T-helper 2 cell treated with Interferon-gamma antibody and Interleukin-4, amounts not matched to agents 5 μg/mL and 100 μg/mL, for 36 hours (primary cell): ENCODE measurements at regions not wholly inside any gene's neighbourhood (a gene's known extent, or its start where the extent isn't known, plus 50 kb on each side); places are given as distances from the start of the nearest gene placed in this dataset.

Source experiments
- DNase-seq: peaks from one replicate; pipeline ENCODE4 v3.0.0; 2021; ENCODE audit warnings: low spot score
- H3K27ac Mint-ChIP-seq: one replicate; pipeline ENCODE4 v1.8.0; 2021; ENCODE audit warnings: mild to moderate bottlenecking, mixed read lengths
- H3K27me3 Mint-ChIP-seq: one replicate; pipeline ENCODE4 v1.8.0; 2021; ENCODE audit warnings: low read depth, mixed read lengths
- H3K36me3 Mint-ChIP-seq: one replicate; pipeline ENCODE4 v1.8.0; 2021; ENCODE audit warnings: low read depth, mixed read lengths
- H3K4me1 Mint-ChIP-seq: one replicate; pipeline ENCODE4 v1.8.0; 2021; ENCODE audit warnings: low read depth, mixed read lengths
- H3K4me3 Mint-ChIP-seq: one replicate; pipeline ENCODE4 v1.8.0; 2022; ENCODE audit warnings: mild to moderate bottlenecking, moderate library complexity, mixed read lengths
- H3K9me3 Mint-ChIP-seq: one replicate; pipeline ENCODE4 v1.8.0; 2021; ENCODE audit warnings: mixed read lengths

GRCh38 chr21:15319727-15320126 is 254.9 kb upstream of the NRIP1 start:
- no peaks in the 10 kb centered on the region for H3K36me3 Mint-ChIP-seq
- H3K4me1 Mint-ChIP-seq = no peaks in the 10 kb centered on the region
- no peak overlapping the region for H3K27ac Mint-ChIP-seq
- no peak overlapping the region for H3K4me3 Mint-ChIP-seq
- no peaks in the 10 kb centered on the region for H3K27me3 Mint-ChIP-seq
- no peaks in the 10 kb centered on the region for H3K9me3 Mint-ChIP-seq
- no peak for DNase-seq

GRCh38 chr21:15324542-15324941 is 259.7 kb upstream of the NRIP1 start:
- H3K36me3 Mint-ChIP-seq = no peaks in the 10 kb centered on the region
- no peak for DNase-seq
- H3K27me3 Mint-ChIP-seq = no peaks in the 10 kb centered on the region
- H3K4me1 Mint-ChIP-seq = no peaks in the 10 kb centered on the region
- H3K4me3 Mint-ChIP-seq = no peak overlapping the region
- no peak overlapping the region for H3K27ac Mint-ChIP-seq
- H3K9me3 Mint-ChIP-seq = no peaks in the 10 kb centered on the region

GRCh38 chr21:15326032-15326867 is 261.4 kb upstream of the NRIP1 start:
- Mint-ChIP-seq H3K27me3 (no peaks in the 10 kb centered on the region), H3K27ac (no peak overlapping the region), H3K4me1 (no peaks in the 10 kb centered on the region), H3K4me3 (no peak overlapping the region), H3K36me3 (no peaks in the 10 kb centered on the region), H3K9me3 (no peaks in the 10 kb centered on the region)
- no peak for DNase-seq

GRCh38 chr21:15327637-15328265 is 263.0 kb upstream of the NRIP1 start:
- Mint-ChIP-seq H3K4me3 (no peak overlapping the region), H3K36me3 (no peaks in the 10 kb centered on the region), H3K4me1 (no peaks in the 10 kb centered on the region), H3K27ac (no peak overlapping the region), H3K27me3 (no peaks in the 10 kb centered on the region), H3K9me3 (no peaks in the 10 kb centered on the region)
- DNase-seq = no peak

GRCh38 chr21:15329191-15329590 is 264.4 kb upstream of the NRIP1 start:
- no peaks in the 10 kb centered on the region for H3K36me3 Mint-ChIP-seq
- H3K4me1 Mint-ChIP-seq = no peaks in the 10 kb centered on the region
- no peak for DNase-seq
- H3K27me3 Mint-ChIP-seq = no peaks in the 10 kb centered on the region
- H3K27ac Mint-ChIP-seq = no peak overlapping the region
- no peaks in the 10 kb centered on the region for H3K9me3 Mint-ChIP-seq
- no peak overlapping the region for H3K4me3 Mint-ChIP-seq

- no peaks in the 10 kb centered on the region for H3K9me3 Mint-ChIP-seq
- H3K4me3 Mint-ChIP-seq = no peak overlapping the region
- no peak for DNase-seq
- no peaks in the 10 kb centered on the region for H3K36me3 Mint-ChIP-seq
- H3K4me1 Mint-ChIP-seq = no peaks in the 10 kb centered on the region
- H3K27me3 Mint-ChIP-seq = no peaks in the 10 kb centered on the region
- no peak overlapping the region for H3K27ac Mint-ChIP-seq
These were observed 266.1 kb upstream of the NRIP1 start for GRCh38 chr21:15330872-15331271.

GRCh38 chr21:15332572-15332971 is 267.8 kb upstream of the NRIP1 start:
- H3K9me3 Mint-ChIP-seq = no peaks in the 10 kb centered on the region
- H3K4me3 Mint-ChIP-seq = no peak overlapping the region
- H3K27me3 Mint-ChIP-seq = no peaks in the 10 kb centered on the region

GRCh38 chr21:15333136-15333710 is 268.4 kb upstream of the NRIP1 start:
- no peak overlapping the region for H3K27ac Mint-ChIP-seq
- H3K9me3 Mint-ChIP-seq = no peaks in the 10 kb centered on the region
- no peaks in the 10 kb centered on the region for H3K27me3 Mint-ChIP-seq
- no peaks in the 10 kb centered on the region for H3K36me3 Mint-ChIP-seq
- no peaks in the 10 kb centered on the region for H3K4me1 Mint-ChIP-seq
- no peak for DNase-seq
- H3K4me3 Mint-ChIP-seq = no peak overlapping the region

More at GRCh38 chr21:15332572-15332971, 267.8 kb upstream of the NRIP1 start:
- Mint-ChIP-seq H3K36me3 (no peaks in the 10 kb centered on the region), H3K27ac (no peak overlapping the region), H3K4me1 (no peaks in the 10 kb centered on the region)
- no peak for DNase-seq

- Mint-ChIP-seq H3K9me3 (no peaks in the 10 kb centered on the region), H3K36me3 (no peaks in the 10 kb centered on the region), H3K4me3 (no peak overlapping the region), H3K27me3 (no peaks in the 10 kb centered on the region), H3K27ac (no peak overlapping the region), H3K4me1 (no peaks in the 10 kb centered on the region)
- DNase-seq = no peak
These were observed 269.2 kb upstream of the NRIP1 start for GRCh38 chr21:15333951-15334350.

GRCh38 chr21:15343066-15343465 is 278.3 kb upstream of the NRIP1 start:
- Mint-ChIP-seq H3K4me1 (no peaks in the 10 kb centered on the region), H3K27ac (no peak overlapping the region), H3K4me3 (no peak overlapping the region), H3K36me3 (no peaks in the 10 kb centered on the region), H3K9me3 (no peaks in the 10 kb centered on the region), H3K27me3 (no peaks in the 10 kb centered on the region)
- no peak for DNase-seq

- Mint-ChIP-seq H3K27me3 (no peaks in the 10 kb centered on the region), H3K4me1 (no peaks in the 10 kb centered on the region), H3K9me3 (no peaks in the 10 kb centered on the region), H3K27ac (no peak overlapping the region), H3K36me3 (no peaks in the 10 kb centered on the region), H3K4me3 (no peak overlapping the region)
- DNase-seq = no peak
These were observed 287.2 kb upstream of the NRIP1 start for GRCh38 chr21:15352009-15352408.

GRCh38 chr21:15353546-15353945 is 288.7 kb upstream of the NRIP1 start:
- Mint-ChIP-seq H3K4me1 (no peaks in the 10 kb centered on the region), H3K4me3 (no peak overlapping the region), H3K9me3 (no peaks in the 10 kb centered on the region), H3K27ac (no peak overlapping the region), H3K27me3 (no peaks in the 10 kb centered on the region), H3K36me3 (no peaks in the 10 kb centered on the region)
- DNase-seq = no peak

- no peaks in the 10 kb centered on the region for H3K27me3 Mint-ChIP-seq
- no peak for DNase-seq
- H3K9me3 Mint-ChIP-seq = no peaks in the 10 kb centered on the region
- no peaks in the 10 kb centered on the region for H3K4me1 Mint-ChIP-seq
- no peak overlapping the region for H3K27ac Mint-ChIP-seq
- no peaks in the 10 kb centered on the region for H3K36me3 Mint-ChIP-seq
- H3K4me3 Mint-ChIP-seq = no peak overlapping the region
These were observed 289.7 kb upstream of the NRIP1 start for GRCh38 chr21:15354516-15354915.

- no peaks in the 10 kb centered on the region for H3K27me3 Mint-ChIP-seq
- DNase-seq = no peak
- no peaks in the 10 kb centered on the region for H3K36me3 Mint-ChIP-seq
- no peaks in the 10 kb centered on the region for H3K9me3 Mint-ChIP-seq
- H3K4me3 Mint-ChIP-seq = no peak overlapping the region
- H3K4me1 Mint-ChIP-seq = no peaks in the 10 kb centered on the region
- no peak overlapping the region for H3K27ac Mint-ChIP-seq
These were observed 290.3 kb upstream of the NRIP1 start for GRCh38 chr21:15355066-15355465.
